ENCODE measurements at regions not wholly inside any gene's neighbourhood (a gene's known extent, or its start where the extent isn't known, plus 50 kb on each side); places are given as distances from the start of the nearest gene placed in this dataset.

DNA sequence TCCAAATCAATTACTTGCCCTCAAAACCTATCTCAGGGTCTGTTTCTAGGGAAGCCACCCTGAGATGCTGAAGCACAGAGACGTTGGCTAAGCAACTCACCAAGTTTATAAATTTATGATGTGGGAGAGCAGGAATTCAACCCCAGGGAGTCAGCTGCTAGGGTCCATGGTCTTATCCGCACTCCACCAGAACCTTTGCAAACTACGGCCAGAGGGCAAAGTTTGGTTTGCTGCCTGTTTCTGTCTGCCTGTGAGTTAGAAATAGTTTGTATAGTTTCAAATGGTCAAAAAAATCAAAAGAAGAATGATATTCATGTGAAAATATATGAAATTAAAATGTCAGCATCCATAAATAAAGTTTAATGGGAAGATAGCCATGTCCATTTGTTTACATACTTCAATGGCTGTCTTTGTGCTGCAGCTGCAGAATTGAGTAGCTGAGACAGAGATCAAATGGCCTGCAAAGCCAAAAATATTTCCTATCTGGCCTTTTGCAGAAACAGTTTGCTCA is 83.7 kb upstream of the ZFP64 start:
- DNase-seq (ENCODE audit: low read depth in 3 of 3, low spot score in 1 of 3), result no peak

DNA sequence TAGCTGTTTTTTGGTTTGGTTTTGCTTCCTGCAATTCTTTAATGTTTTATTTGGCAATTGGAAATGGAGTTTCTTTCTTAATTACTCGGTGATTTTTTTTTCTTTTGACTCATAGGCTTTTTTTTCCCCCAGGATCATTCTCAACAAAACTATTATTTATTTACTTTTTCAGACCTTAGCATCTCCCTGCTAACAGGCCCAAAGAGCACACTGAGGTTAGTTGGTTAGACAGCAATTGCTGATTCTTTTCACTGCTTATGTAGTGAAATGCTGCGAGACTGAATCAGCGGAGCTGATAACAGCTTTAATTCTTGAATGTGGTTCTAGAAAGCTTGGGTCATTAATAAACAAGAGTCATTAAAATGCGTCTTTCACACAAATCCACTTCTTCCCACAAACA is 79.1 kb upstream of the ZFP64 start:
- DNase-seq (ENCODE audit: low read depth in 3 of 3, low spot score in 1 of 3), result no peak

DNA sequence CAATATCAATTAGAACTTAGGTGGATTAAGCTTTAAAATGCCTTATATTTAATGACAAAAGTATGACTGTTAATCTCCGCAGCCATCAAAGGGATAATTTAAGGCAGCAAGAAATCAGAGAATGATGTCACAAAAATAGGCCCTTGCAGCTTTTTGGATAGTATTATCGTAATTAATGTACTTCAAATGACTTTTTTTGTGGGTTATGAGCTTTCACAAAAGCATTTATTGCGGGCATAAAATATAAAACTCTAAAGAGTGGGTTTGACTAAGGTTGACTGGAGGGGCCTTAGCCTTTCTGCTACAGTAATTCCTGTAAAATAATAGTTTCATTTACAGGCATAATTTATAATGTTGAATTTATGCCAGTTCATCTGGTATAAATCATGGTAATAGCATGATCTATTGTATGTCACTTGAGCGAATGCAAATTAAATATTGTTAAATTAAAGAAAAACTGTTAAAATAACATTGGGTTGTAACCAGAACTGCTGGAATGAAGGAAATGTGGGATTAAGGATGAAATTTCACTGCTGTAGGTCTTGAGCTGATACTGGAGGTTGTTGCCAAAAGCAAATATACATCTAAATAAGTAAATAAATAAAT is 78.5 kb upstream of the ZFP64 start:
- no peak for DNase-seq (ENCODE audit: low read depth in 3 of 3, low spot score in 1 of 3)

DNA sequence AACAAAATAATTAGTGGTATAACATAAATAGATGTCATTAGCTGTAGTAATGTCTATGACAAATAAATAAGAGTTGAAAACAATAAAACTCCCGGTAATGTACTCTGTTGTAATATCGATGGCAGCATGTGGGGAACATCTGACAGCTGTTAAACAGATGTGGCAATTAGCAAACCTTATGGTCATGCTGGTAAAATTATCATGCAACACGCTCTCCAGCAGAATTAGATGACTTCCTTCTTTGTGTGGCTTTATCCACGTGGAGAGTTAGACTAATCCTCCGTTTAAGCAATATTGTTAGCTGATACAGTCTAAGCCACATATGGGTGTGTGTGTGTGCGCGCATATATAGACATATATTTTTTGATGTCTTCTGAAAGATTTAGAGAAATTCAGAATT is 77.7 kb upstream of the ZFP64 start:
- no peak for DNase-seq (ENCODE audit: low read depth in 3 of 3, low spot score in 1 of 3)

DNA sequence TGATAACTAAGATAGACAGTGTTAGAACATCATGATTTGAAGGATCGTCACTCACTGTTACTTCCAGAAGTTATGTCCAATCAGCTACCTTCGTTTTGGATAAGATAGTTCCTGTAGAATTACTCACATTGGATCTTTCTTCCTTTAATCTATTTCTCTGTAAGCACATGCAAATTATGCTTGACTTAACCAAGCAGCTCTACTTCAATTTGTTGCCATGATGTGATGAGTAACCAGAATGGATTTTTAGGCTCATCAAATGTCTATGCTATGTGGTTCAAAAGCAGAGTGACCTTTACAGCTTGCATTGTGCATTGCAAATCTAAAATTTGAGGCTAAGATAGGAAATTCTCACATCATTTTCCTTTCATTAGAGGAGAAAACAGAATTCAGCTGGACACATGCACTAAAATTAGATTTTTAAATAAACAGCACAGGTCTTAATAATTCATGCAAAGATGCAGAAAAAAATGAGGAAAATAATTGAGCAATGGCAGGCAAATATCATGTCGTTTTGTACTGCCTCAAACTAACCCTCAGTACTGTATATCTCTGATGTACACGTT is 76.7 kb upstream of the ZFP64 start:
- no peak for DNase-seq (ENCODE audit: low read depth in 3 of 3, low spot score in 1 of 3)

- DNase-seq (ENCODE audit: low read depth in 3 of 3, low spot score in 1 of 3), result no peak
Observed at GRCh38 chr20:52267418-52267817, 75.8 kb upstream of the ZFP64 start.

GRCh38 chr20:52263757-52264156 is 72.2 kb upstream of the ZFP64 start:
- no peak for DNase-seq (ENCODE audit: low read depth in 3 of 3, low spot score in 1 of 3)

DNA sequence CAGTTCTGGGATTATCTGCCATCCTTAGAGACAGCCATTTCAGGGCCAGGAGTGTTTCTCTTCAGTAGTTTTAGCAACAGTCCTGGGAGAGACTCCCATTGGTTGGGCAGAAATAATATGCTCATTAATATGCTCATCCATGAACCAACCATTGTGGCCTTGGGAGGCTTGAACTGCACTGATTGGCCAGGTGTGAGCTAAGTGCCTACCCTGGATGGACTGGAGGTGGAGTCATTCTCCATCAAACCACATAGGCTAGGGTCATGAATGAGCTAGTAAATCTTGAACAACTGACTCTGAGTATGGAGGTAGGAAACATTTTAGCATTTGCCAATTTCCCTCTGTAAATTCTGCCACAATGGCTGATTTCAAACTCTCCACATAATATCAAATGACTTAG is 70.2 kb upstream of the ZFP64 start:
- DNase-seq (ENCODE audit: low read depth in 3 of 3, low spot score in 1 of 3), result no peak

- DNase-seq (ENCODE audit: low read depth in 3 of 3, low spot score in 1 of 3), result no peak
Observed at GRCh38 chr20:52259295-52259694, 67.7 kb upstream of the ZFP64 start.

- no peak for DNase-seq (ENCODE audit: low read depth in 3 of 3, low spot score in 1 of 3)
Observed at GRCh38 chr20:52256454-52256853, 64.9 kb upstream of the ZFP64 start.

DNA sequence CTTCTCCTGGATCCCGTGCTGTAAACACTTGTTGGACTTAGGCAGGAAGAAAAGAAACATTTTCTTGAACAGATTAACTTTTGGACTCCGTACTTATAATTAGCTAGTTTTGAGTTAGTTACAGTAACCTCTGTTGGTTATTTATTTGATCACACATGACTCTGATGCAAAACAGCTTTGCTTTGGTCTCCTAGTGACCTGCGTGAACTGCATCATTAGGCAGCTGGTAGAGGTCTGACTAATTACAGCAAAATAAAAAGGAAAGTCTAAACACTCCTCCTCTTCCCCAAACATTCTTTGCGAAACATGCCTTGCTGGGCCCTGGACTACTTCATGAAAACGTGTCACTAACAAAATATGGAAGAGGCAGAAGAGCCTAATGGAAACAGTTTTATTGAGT is 61.1 kb upstream of the ZFP64 start:
- DNase-seq (ENCODE audit: low read depth in 3 of 3, low spot score in 1 of 3), result no peak

GRCh38 chr20:52251827-52252226 is 60.2 kb upstream of the ZFP64 start:
- DNase-seq (ENCODE audit: low read depth in 3 of 3, low spot score in 1 of 3), result no peak

DNA sequence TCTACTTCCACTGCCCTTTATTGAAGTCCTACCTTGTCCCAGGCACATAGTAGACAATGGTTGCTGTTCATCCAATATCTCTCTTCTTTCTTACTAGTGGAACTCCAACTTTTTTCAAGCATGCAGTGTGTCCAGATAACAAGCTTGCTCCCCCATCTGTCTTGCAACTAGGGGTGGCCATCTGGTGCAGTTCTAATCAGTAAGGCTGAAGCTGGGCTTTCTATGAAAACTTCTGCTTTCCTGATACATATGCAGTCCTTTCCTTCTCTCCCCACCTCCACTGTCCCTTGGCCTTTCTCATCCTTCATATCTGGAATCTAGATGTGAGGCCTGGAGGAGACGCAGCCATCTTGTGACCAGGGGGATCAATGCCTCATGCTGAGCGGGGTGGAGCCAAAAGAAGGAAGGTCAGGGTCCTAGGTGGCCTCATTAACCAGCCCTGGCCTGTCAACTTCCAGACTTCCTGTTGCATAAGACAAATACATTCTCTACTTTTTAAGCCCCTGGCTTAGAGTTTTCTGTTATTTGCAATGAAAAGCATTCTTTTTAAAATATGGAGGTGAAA is 59.6 kb upstream of the ZFP64 start:
- no peak for DNase-seq (ENCODE audit: low read depth in 3 of 3, low spot score in 1 of 3)

- no peak for DNase-seq (ENCODE audit: low read depth in 3 of 3, low spot score in 1 of 3)
Observed at GRCh38 chr20:52247548-52247947, 56.0 kb upstream of the ZFP64 start.

- DNase-seq (ENCODE audit: low read depth in 3 of 3, low spot score in 1 of 3), result no peak
Observed at GRCh38 chr20:52246366-52246765, 54.8 kb upstream of the ZFP64 start.

- DNase-seq (ENCODE audit: low read depth in 3 of 3, low spot score in 1 of 3), result no peak
Observed at GRCh38 chr20:52244702-52245101, 53.1 kb upstream of the ZFP64 start.

DNA sequence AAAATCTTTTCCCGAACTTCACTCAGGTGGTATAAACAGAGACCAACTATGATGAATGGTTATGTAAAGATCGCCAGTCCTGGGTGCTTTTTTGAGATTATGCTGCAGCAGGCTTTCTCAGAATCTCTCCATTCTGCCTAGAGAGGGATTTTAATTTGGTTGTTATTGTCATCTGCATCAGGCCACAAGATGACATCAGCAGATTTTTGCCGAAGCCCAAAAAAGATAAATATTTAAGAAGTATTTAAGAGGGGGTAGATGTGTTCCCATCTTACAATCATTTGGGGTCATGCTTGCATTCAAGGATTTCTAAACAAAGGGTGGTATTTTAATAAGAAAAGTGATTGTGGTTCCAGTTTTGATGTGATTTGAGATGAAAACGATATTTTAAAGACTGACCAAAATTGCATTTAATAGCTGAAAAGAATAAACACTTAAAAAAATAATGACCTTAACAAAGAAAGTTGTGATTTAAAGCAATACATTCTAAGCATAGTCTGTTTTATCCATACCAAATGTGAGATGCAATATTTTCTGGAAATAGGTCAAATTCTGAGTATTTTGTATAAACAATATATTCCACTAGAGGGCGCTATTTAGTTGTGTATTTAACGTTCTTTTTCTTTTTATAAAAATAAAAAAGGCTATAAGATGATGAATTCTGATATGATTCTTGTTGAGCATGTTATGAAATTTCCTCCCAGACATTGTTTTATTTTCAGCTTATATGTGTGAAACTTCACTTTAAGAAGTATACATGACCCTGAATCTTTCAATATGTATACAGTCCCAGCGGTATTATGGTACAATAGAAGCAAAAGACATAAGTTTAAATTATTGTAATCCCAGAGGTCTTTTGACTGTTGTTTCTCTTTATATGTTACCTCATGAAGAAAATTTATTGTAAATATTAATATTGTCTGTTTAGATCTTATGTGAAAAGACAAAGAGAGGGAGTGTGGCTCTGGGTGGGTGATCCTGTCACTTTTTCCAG is 51.0 kb upstream of the ZFP64 start:
- no peak for DNase-seq (ENCODE audit: low read depth in 3 of 3, low spot score in 1 of 3)

Measured in stimulated activated CD4-positive, alpha-beta T cell treated with anti-CD3 and anti-CD28 coated beads, TNF-alpha, amount 100 ng/mL, for 1 hour (primary cell).